GM21529 (cell line): ENCODE measurements at regions not wholly inside any gene's neighbourhood (a gene's known extent, or its start where the extent isn't known, plus 50 kb on each side); places are given as distances from the start of the nearest gene placed in this dataset.
"Not testable (repeated sequence)": the region's sequence is repeated elsewhere in the genome, so short reads cannot be mapped to it uniquely, and the experiment has no call there.

Experiments
- ATAC-seq: cut with Tn5 transposase; IDR thresholded peaks from one replicate; pipeline ENCODE4 v1.9.1; 2021; ENCODE audit not compliant: unreplicated experiment

GRCh38 chr17:53496356-53496755 lies 326.4 kb upstream of the KIF2B start:
- ATAC-seq, result no peak

GRCh38 chr17:53492532-53492931 lies 330.2 kb upstream of the KIF2B start:
- ATAC-seq, result no peak

GRCh38 chr17:53490447-53490968 lies 332.2 kb upstream of the KIF2B start:
- no peak for ATAC-seq

- no peak for ATAC-seq
Measured at GRCh38 chr17:53483704-53484103, 339.0 kb upstream of the KIF2B start.

- ATAC-seq, result no peak
Measured at GRCh38 chr17:53475002-53475401, 347.7 kb upstream of the KIF2B start.

- no peak for ATAC-seq
Measured at GRCh38 chr17:53472586-53472985, 350.1 kb upstream of the KIF2B start.

- no peak for ATAC-seq
Measured at GRCh38 chr17:53471514-53471913, 351.2 kb upstream of the KIF2B start.

GRCh38 chr17:53470626-53471025 lies 352.1 kb upstream of the KIF2B start:
- no peak for ATAC-seq

- ATAC-seq, result no peak
Measured at GRCh38 chr17:53466733-53467132, 356.0 kb upstream of the KIF2B start.

- ATAC-seq, result not testable (repeated sequence)
Measured at GRCh38 chr17:53464396-53464795, 358.3 kb upstream of the KIF2B start.

- ATAC-seq, result no peak
Measured at GRCh38 chr17:53463363-53463762, 359.4 kb upstream of the KIF2B start.

GRCh38 chr17:53462393-53462811 lies 360.3 kb upstream of the KIF2B start:
- no peak for ATAC-seq

GRCh38 chr17:53455943-53456342 lies 366.8 kb upstream of the KIF2B start:
- not testable (repeated sequence) for ATAC-seq

- no peak for ATAC-seq
Measured at GRCh38 chr17:53454337-53454736, 368.4 kb upstream of the KIF2B start.

GRCh38 chr17:53449324-53449723 lies 373.4 kb upstream of the KIF2B start:
- no peak for ATAC-seq

- ATAC-seq, result no peak
Measured at GRCh38 chr17:53428913-53429312, 393.8 kb upstream of the KIF2B start.

- no peak for ATAC-seq
Measured at GRCh38 chr17:53426505-53426904, 396.2 kb upstream of the KIF2B start.

GRCh38 chr17:53420035-53420641 lies 402.6 kb upstream of the KIF2B start:
- no peak for ATAC-seq

GRCh38 chr17:53409588-53409987 lies 413.1 kb upstream of the KIF2B start:
- no peak for ATAC-seq

GRCh38 chr17:53406907-53407306 lies 415.8 kb upstream of the KIF2B start:
- no peak for ATAC-seq

GRCh38 chr17:53391197-53391596 lies 431.5 kb upstream of the KIF2B start:
- no peak for ATAC-seq

- ATAC-seq, result no peak
Measured at GRCh38 chr17:53390575-53390974, 432.2 kb upstream of the KIF2B start.

GRCh38 chr17:53387745-53388144 lies 435.0 kb upstream of the KIF2B start:
- ATAC-seq, result no peak
